ENCODE measurements at regions not wholly inside any gene's neighbourhood (a gene's known extent, or its start where the extent isn't known, plus 50 kb on each side); places are given as distances from the start of the nearest gene placed in this dataset.

GRCh38 chr14:48890333-48890732, 695.8 kb downstream of the RPS29 start:
- H3K79me2 ChIP-seq (ENCODE audit: control insufficient read depth, insufficient read depth, low read length): no peaks in the 10 kb centered on the region
- no CpG with 5 or more reads among the region's 1 CpG for WGBS (ENCODE audit: insufficient coverage)
- H3K36me3 ChIP-seq (replicated peaks in 1 of 2; ENCODE audit: control extremely low read depth in 1 of 2, control insufficient read depth in 1 of 2, extremely low read depth in 1 of 2, insufficient read depth in 2 of 2, low read length in 1 of 2): no peaks in the 10 kb centered on the region
- no peak for DNase-seq
- no peaks in the 10 kb centered on the region for H3K27me3 ChIP-seq (replicated peaks in 1 of 4; ENCODE audit: control extremely low read depth in 1 of 4, control insufficient read depth in 3 of 4, insufficient read depth in 4 of 4, low read length in 3 of 4)
- POLR2A ChIA-PET: no interaction called here
- intact Hi-C loops (cut with micrococcal nuclease): no loop called here
- Mint-ChIP-seq H3K4me1 (peaks cover 15% of the 10 kb centered on the region), H3K9me3 (ENCODE audit: insufficient read depth) (no peaks in the 10 kb centered on the region), H3K4me3 (no peak overlapping the region), H3K27me3 (no peaks in the 10 kb centered on the region), H3K27ac (no peak overlapping the region)
- no peak overlapping the region for H3K4me2 ChIP-seq (replicated peaks; ENCODE audit: low read depth, low read length, poor library complexity, severe bottlenecking)
- no peak overlapping the region for H2AFZ ChIP-seq (ENCODE audit: insufficient read depth, low read depth, low read length, poor library complexity, severe bottlenecking)
- no peak for TF ChIP-seq CTCF (IDR thresholded peaks at IDR 0.05)
- TF ChIP-seq EZH2 (IDR thresholded peaks at IDR 0.05; ENCODE audit: borderline replicate concordance, insufficient read depth, low read depth, low read length, poor library complexity, severe bottlenecking): no peak
- no peak overlapping the region for H3K4me3 ChIP-seq (ENCODE audit: control extremely low read depth in 1 of 5, extremely low read depth in 1 of 5, insufficient read depth in 1 of 5, low read depth in 2 of 5, low read length in 4 of 5)
- CTCF ChIA-PET: no interaction called here
- no peak overlapping the region for H3K27ac ChIP-seq (ENCODE audit: low read length in 2 of 2)
- no peaks in the 10 kb centered on the region for H4K20me1 ChIP-seq (ENCODE audit: control insufficient read depth, insufficient read depth, low read length, poor library complexity, severe bottlenecking)
- no peak overlapping the region for H3K9ac ChIP-seq (ENCODE audit: low read length)
- peaks cover 7 to 9% of the 10 kb centered on the region in 2 donors for H3K4me1 ChIP-seq (ENCODE audit: control insufficient read depth in 2 of 2, insufficient read depth in 2 of 2, low read length in 2 of 2)
- H3K9me3 ChIP-seq (ENCODE audit: control extremely low read depth in 1 of 3, control insufficient read depth in 2 of 3, insufficient read depth in 1 of 3, low read length in 2 of 3): no peaks in the 10 kb centered on the region
- no peak for ATAC-seq (ENCODE audit: low read depth)

DNA sequence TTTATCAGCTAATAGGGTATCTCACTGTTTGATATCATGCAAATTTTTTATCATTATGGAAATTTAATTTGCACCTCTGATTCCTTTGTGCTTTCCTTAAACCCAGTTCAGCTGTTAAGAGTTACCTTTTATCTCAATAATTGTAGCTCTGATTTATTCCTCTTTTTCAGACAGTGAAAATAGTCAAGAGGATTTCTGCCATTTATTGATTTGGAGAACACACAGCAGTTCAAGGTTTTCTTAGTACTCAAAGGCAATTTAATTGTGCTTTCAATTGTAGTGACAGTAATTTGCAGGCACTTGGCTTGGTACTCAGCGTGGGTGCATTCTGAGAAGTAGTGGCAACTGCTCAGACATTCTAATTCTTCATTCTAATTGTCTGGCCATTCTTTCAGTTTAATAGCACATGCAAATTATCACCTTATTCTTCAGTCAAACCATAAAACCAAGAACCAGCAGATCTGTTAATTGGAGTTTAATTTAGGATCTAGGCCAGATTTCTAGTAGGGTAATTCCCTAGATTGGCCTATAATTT, 709.3 kb downstream of the RPS29 start:
- WGBS (ENCODE audit: insufficient coverage): no CpG with 5 or more reads among the region's 1 CpG
- no peaks in the 10 kb centered on the region for H3K27me3 Mint-ChIP-seq
- no peaks in the 10 kb centered on the region for H3K9me3 Mint-ChIP-seq (ENCODE audit: insufficient read depth)
- H3K9ac ChIP-seq (ENCODE audit: low read length): no peak overlapping the region
- H3K4me3 ChIP-seq (ENCODE audit: control extremely low read depth in 1 of 5, extremely low read depth in 1 of 5, insufficient read depth in 1 of 5, low read depth in 2 of 5, low read length in 4 of 5): no peak overlapping the region
- no peaks in the 10 kb centered on the region for H3K79me2 ChIP-seq (ENCODE audit: control insufficient read depth, insufficient read depth, low read length)
- H3K27me3 ChIP-seq (replicated peaks in 1 of 4; ENCODE audit: control extremely low read depth in 1 of 4, control insufficient read depth in 3 of 4, insufficient read depth in 4 of 4, low read length in 3 of 4): no peaks in the 10 kb centered on the region
- no peak overlapping the region for H3K27ac Mint-ChIP-seq
- no peaks in the 10 kb centered on the region for H3K36me3 ChIP-seq (replicated peaks in 1 of 2; ENCODE audit: control extremely low read depth in 1 of 2, control insufficient read depth in 1 of 2, extremely low read depth in 1 of 2, insufficient read depth in 2 of 2, low read length in 1 of 2)
- H3K4me1 Mint-ChIP-seq: no peaks in the 10 kb centered on the region
- H3K4me3 Mint-ChIP-seq: no peak overlapping the region
- H3K4me2 ChIP-seq (replicated peaks; ENCODE audit: low read depth, low read length, poor library complexity, severe bottlenecking): no peak overlapping the region
- ChIA-PET CTCF (no interaction called here), POLR2A (no interaction called here)
- H4K20me1 ChIP-seq (ENCODE audit: control insufficient read depth, insufficient read depth, low read length, poor library complexity, severe bottlenecking): no peaks in the 10 kb centered on the region
- TF ChIP-seq CTCF (IDR thresholded peaks at IDR 0.05): no peak
- no peak for TF ChIP-seq EZH2 (IDR thresholded peaks at IDR 0.05; ENCODE audit: borderline replicate concordance, insufficient read depth, low read depth, low read length, poor library complexity, severe bottlenecking)
- intact Hi-C loops (cut with micrococcal nuclease): no loop called here
- DNase-seq (no peak), ATAC-seq (ENCODE audit: low read depth) (no peak)
- H3K9me3 ChIP-seq (ENCODE audit: control extremely low read depth in 1 of 3, control insufficient read depth in 2 of 3, insufficient read depth in 1 of 3, low read length in 2 of 3): no peaks in the 10 kb centered on the region
- H2AFZ ChIP-seq (ENCODE audit: insufficient read depth, low read depth, low read length, poor library complexity, severe bottlenecking): no peak overlapping the region
- H3K4me1 ChIP-seq (ENCODE audit: control insufficient read depth in 2 of 2, insufficient read depth in 2 of 2, low read length in 2 of 2): no peaks in the 10 kb centered on the region
- H3K27ac ChIP-seq (ENCODE audit: low read length in 2 of 2): no peak overlapping the region
